Common myeloid progenitor, CD34-positive (primary cell): ENCODE measurements at regions not wholly inside any gene's neighbourhood (a gene's known extent, or its start where the extent isn't known, plus 50 kb on each side); places are given as distances from the start of the nearest gene placed in this dataset.
A peak's percentile ranks its signal among the peaks of the same experiment; 100 is the strongest.
"Not testable (repeated sequence)": the region's sequence is repeated elsewhere in the genome, so short reads cannot be mapped to it uniquely, and the experiment has no call there.

Experiments
- CTCF ChIA-PET: fragments of 350-600 bp; sonication (Branson Sonifier 250); formaldehyde crosslinking; loops from one replicate; lab custom pipeline; 2021; ENCODE audit warnings: antibody characterized with exemption; lab: Charles Lee
- POLR2A ChIA-PET: fragments of 350-600 bp; sonication (Branson Sonifier 250); formaldehyde crosslinking; loops from one replicate; lab custom pipeline; 2021; ENCODE audit warnings: antibody characterized with exemption; lab: Charles Lee
- DNase-seq, 3 donors: peaks; one replicate each; pipeline versions ENCODE4 v3.0.0 to v3.0.0-alpha.2; 2013
- H3K27ac ChIP-seq, 2 experiments: 1 replicate in 1 of 2; 2 replicates in 1 of 2; pipeline ENCODE4 v1.7.0; 2013; ENCODE audit warnings: inconsistent platforms in 2 of 2, low read length in 2 of 2, mild to moderate bottlenecking in 2 of 2, low read depth in 1 of 2, moderate library complexity in 1 of 2; ENCODE audit not compliant: severe bottlenecking in 2 of 2, insufficient read depth in 1 of 2, poor library complexity in 1 of 2
- H3K27me3 ChIP-seq, 5 experiments: replicated peaks in 2 of 5; 1 replicate in 3 of 5; 2 replicates in 2 of 5; pipeline versions ENCODE4 v1.6.1 to v1.7.0; 2013; ENCODE audit warnings: low read length in 4 of 5, mild to moderate bottlenecking in 2 of 5, moderate library complexity in 2 of 5, inconsistent platforms in 1 of 5; ENCODE audit not compliant: insufficient read depth in 5 of 5, control insufficient read depth in 4 of 5
- H3K36me3 ChIP-seq, 4 experiments: 1 replicate in 2 of 4; 2 replicates in 2 of 4; pipeline versions ENCODE4 v1.6.1 to v1.7.0; 2013; ENCODE audit warnings: low read length in 3 of 4, control low read depth in 1 of 4, mild to moderate bottlenecking in 1 of 4; ENCODE audit not compliant: control insufficient read depth in 4 of 4, insufficient read depth in 4 of 4
- H3K4me1 ChIP-seq, 4 experiments: 1 replicate in 3 of 4; 2 replicates in 1 of 4; pipeline versions ENCODE4 v1.6.1 to v1.7.1; 2013; ENCODE audit warnings: low read length in 3 of 4, mild to moderate bottlenecking in 3 of 4, control low read depth in 1 of 4, inconsistent platforms in 1 of 4, moderate library complexity in 1 of 4; ENCODE audit not compliant: control insufficient read depth in 4 of 4, insufficient read depth in 4 of 4; ENCODE audit errors: control extremely low read depth in 1 of 4
- H3K4me3 ChIP-seq, 7 experiments: 1 replicate in 4 of 7; 2 replicates in 3 of 7; pipeline versions ENCODE4 v1.5.1 to v1.7.0; 2013; ENCODE audit warnings: mild to moderate bottlenecking in 7 of 7, low read length in 6 of 7, moderate library complexity in 6 of 7, inconsistent platforms in 2 of 7, low read depth in 2 of 7, control low read depth in 1 of 7; ENCODE audit not compliant: insufficient read depth in 4 of 7, control insufficient read depth in 1 of 7; ENCODE audit errors: extremely low read depth in 1 of 7
- H3K9me3 ChIP-seq, 5 experiments: 1 replicate in 4 of 5; 2 replicates in 1 of 5; pipeline versions ENCODE4 v1.6.1 to v1.7.1; 2013; ENCODE audit warnings: low read length in 4 of 5, mild to moderate bottlenecking in 2 of 5, inconsistent platforms in 1 of 5, low read depth in 1 of 5, moderate library complexity in 1 of 5; ENCODE audit not compliant: control insufficient read depth in 4 of 5, insufficient read depth in 2 of 5; ENCODE audit errors: control extremely low read depth in 1 of 5
- WGBS: methylation state at CpG from one replicate; pipeline ENCODE4 v1.1.5; 2013; ENCODE audit not compliant: insufficient coverage; 5-methylcytosine and 5-hydroxymethylcytosine counted together

- ChIA-PET POLR2A (no interaction called here), CTCF (no interaction called here)
- DNase-seq: no peak
- 78% methylated on average over 2 of the region's 8 CpGs for WGBS
- peaks cover 0 to 3% (median 0%) of the 10 kb centered on the region in 5 experiments for H3K9me3 ChIP-seq
- no peaks in the 10 kb centered on the region for H3K36me3 ChIP-seq
- no peak overlapping the region for H3K4me3 ChIP-seq
- H3K27me3 ChIP-seq: peaks cover 0 to 5% (median 2%) of the 10 kb centered on the region in 5 experiments
- H3K4me1 ChIP-seq: no peaks in the 10 kb centered on the region
- H3K27ac ChIP-seq: no peak overlapping the region
Measured at GRCh38 chr3:10653866-10654611, 148.7 kb upstream of the ATP2B2 start.

GRCh38 chr3:10655105-10655504 is 149.7 kb upstream of the ATP2B2 start:
- peaks cover 0 to 3% (median 0%) of the 10 kb centered on the region in 5 experiments for H3K9me3 ChIP-seq
- H3K27me3 ChIP-seq: peaks cover 0 to 5% (median 2%) of the 10 kb centered on the region in 5 experiments
- POLR2A ChIA-PET: no interaction called here
- H3K27ac ChIP-seq: no peak overlapping the region
- no peak overlapping the region for H3K4me3 ChIP-seq
- WGBS: 88% methylated on average over 2 of the region's 3 CpGs
- DNase-seq: no peak
- CTCF ChIA-PET: no interaction called here
- H3K36me3 ChIP-seq: no peaks in the 10 kb centered on the region
- no peaks in the 10 kb centered on the region for H3K4me1 ChIP-seq

GRCh38 chr3:10657339-10657738 is 152.0 kb upstream of the ATP2B2 start:
- H3K27me3 ChIP-seq, CTCF ChIA-PET, POLR2A ChIA-PET, H3K4me3 ChIP-seq, DNase-seq, H3K4me1 ChIP-seq, H3K27ac ChIP-seq, H3K9me3 ChIP-seq, H3K36me3 ChIP-seq: not testable (repeated sequence)
- WGBS: 100% methylated on average over 2 of the region's 5 CpGs

- Histone ChIP-seq H3K36me3 (no peaks in the 10 kb centered on the region), H3K4me1 (peaks cover 0 to 13% (median 10%) of the 10 kb centered on the region in 4 experiments), H3K27ac (no peak overlapping the region), H3K4me3 (no peak overlapping the region), H3K27me3 (peaks cover 0 to 10% (median 0%) of the 10 kb centered on the region in 5 experiments), H3K9me3 (no peaks in the 10 kb centered on the region)
- CTCF ChIA-PET: interaction anchor here (1.1 kb wide), 1 partner anchor 40 kb away, joined by 3 read pairs; no protein-coding TSS in a partner anchor
- POLR2A ChIA-PET: no interaction called here
- DNase-seq: no peak
- 100% methylated on average over 1 of the region's 1 CpG for WGBS
Measured at GRCh38 chr3:10665592-10665991, 150.4 kb upstream of the SLC6A11 start.

DNA sequence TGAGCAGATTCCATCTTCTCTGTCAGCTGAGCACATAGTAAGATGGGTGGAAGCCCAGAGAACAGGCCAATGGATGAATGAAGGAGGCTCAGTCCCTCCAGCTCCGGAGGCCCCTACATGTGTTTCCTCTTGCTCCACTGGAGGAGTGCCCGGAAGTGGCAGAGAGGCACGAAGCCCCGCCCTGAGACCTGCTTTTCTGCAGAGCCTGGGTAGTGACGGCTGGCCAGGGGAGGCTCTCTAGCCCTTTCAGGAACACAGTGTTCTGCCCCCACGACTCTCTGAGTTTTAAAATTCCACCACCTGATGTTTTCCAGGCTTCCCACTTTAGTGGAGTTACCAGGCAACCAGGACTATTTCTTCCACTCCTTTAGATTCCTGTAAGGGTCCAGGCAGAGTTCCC is 149.4 kb upstream of the SLC6A11 start:
- Histone ChIP-seq H3K4me3 (no peak overlapping the region), H3K36me3 (no peaks in the 10 kb centered on the region), H3K4me1 (peaks cover 0 to 13% (median 10%) of the 10 kb centered on the region in 4 experiments), H3K9me3 (no peaks in the 10 kb centered on the region), H3K27ac (no peak overlapping the region), H3K27me3 (peaks cover 0 to 10% (median 0%) of the 10 kb centered on the region in 5 experiments)
- WGBS: 3% methylated on average over 6 of the region's 6 CpGs
- DNase-seq: peak; percentile 10 to 61 (median 58)
- ChIA-PET CTCF (interaction anchor here (1.1 kb wide), 1 partner anchor 39 kb away, joined by 3 read pairs; no protein-coding TSS in a partner anchor), POLR2A (no interaction called here)

DNA sequence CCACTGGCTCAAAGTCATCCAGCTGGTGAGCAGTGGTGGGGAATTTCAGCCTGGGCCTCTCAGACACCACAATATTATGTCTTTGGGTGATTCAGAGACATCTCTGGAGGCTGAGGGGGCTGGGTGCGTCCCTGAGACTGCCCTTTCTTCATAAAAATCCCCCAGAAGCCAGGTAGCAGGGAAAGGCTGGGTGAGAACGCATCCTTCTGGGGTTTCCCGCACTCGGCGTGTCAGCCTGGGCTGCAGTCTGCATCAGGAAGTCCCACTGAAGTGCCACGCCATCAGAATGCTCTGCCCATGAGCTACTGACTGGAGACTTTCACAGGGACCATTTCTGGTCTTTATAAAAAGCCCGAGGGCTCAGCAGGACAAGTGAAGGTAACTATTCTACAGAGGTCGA is 148.8 kb upstream of the SLC6A11 start:
- DNase-seq: no peak
- Histone ChIP-seq H3K27ac (no peak overlapping the region), H3K36me3 (no peaks in the 10 kb centered on the region), H3K9me3 (no peaks in the 10 kb centered on the region), H3K4me3 (no peak overlapping the region), H3K4me1 (peaks cover 0 to 13% (median 10%) of the 10 kb centered on the region in 4 experiments), H3K27me3 (peaks cover 0 to 10% (median 0%) of the 10 kb centered on the region in 5 experiments)
- WGBS: 91% methylated on average over 8 of the region's 8 CpGs
- POLR2A ChIA-PET: no interaction called here
- CTCF ChIA-PET: interaction anchor here (1.0 kb wide), 1 partner anchor 93 kb away, joined by 3 read pairs; no protein-coding TSS in a partner anchor

DNA sequence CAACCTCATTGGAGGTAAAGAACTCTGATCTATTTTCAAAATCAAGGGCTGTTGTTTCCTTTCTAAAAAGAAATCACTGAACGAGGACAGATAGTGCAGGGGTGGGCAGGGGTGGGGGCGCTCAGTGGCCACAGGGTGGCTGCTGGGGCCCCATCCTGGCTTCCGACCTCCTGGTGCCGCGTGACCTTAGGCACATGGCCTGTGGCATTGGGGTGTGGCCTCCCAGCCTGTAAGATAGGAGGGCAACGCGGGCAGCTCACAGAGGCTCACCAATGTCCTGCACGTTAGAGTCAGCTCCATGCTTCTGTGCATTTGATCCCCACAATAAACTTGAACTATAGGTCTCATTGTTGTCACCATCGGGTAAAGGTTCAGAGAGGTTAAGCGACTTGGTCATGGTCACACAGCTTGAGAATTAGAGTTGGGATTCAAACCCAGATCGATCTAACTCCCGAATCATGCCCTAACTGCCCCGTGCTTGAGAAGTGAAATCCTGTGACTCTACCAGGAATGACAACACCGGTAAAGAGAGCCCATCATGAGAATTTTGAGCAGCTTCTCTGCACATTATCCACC is 148.0 kb upstream of the SLC6A11 start:
- WGBS: 94% methylated on average over 12 of the region's 14 CpGs
- H3K36me3 ChIP-seq: no peaks in the 10 kb centered on the region
- no peaks in the 10 kb centered on the region for H3K9me3 ChIP-seq
- H3K4me3 ChIP-seq: no peak overlapping the region
- H3K27me3 ChIP-seq: peaks cover 0 to 10% (median 0%) of the 10 kb centered on the region in 5 experiments
- no peak for DNase-seq
- peaks cover 0 to 13% (median 10%) of the 10 kb centered on the region in 4 experiments for H3K4me1 ChIP-seq
- CTCF ChIA-PET: interaction anchor here (0.8 to 1.0 kb wide), 2 partner anchors 92 to 301 kb away, joined by 3 read pairs; no protein-coding TSS in a partner anchor
- POLR2A ChIA-PET: no interaction called here
- no peak overlapping the region for H3K27ac ChIP-seq
